H1 (cell line): ENCODE measurements at regions not wholly inside any gene's neighbourhood (a gene's known extent, or its start where the extent isn't known, plus 50 kb on each side); places are given as distances from the start of the nearest gene placed in this dataset.

Experiments
- CTCF ChIA-PET: fragments of 300-600 bp; sonication (Branson Sonifier 250); formaldehyde crosslinking; loops from one replicate; lab custom pipeline; 2021; ENCODE audit not compliant: partially characterized antibody; lab: Charles Lee
- POLR2A ChIA-PET: fragments of 300-600 bp; sonication (Branson Sonifier 250); formaldehyde crosslinking; loops from one replicate; lab custom pipeline; 2021; ENCODE audit warnings: inconsistent platforms; ENCODE audit not compliant: partially characterized antibody; lab: Charles Lee
- DNase-seq, 2 experiments: peaks; one replicate each; pipeline versions ENCODE4 v3.0.0 to v3.0.0-alpha.2; 2010 to 2022; ENCODE audit warnings: low spot score in 2 of 2, low read depth in 1 of 2, mixed read lengths in 1 of 2
- FAIRE-seq: peaks from 2 replicates; lab custom pipeline; 2011; peaks lifted over from hg19 to GRCh38; lab: Jason Lieb, UNC
- H2AFZ ChIP-seq: 2 replicates; pipeline ENCODE4 v1.8.1; 2012; ENCODE audit warnings: low read length, inconsistent platforms
- H2AK5ac ChIP-seq: 2 replicates; pipeline ENCODE4 v1.6.1; 2013; ENCODE audit warnings: low read depth, low read length
- H2BK120ac ChIP-seq: replicated peaks from 2 replicates; pipeline ENCODE3; 2013; ENCODE audit warnings: low read depth, low read length, inconsistent platforms
- H2BK12ac ChIP-seq: 2 replicates; pipeline ENCODE4 v1.6.1; 2013; ENCODE audit warnings: low read depth, low read length
- H2BK15ac ChIP-seq: 2 replicates; pipeline ENCODE4 v1.6.1; 2013; ENCODE audit warnings: low read length
- H2BK20ac ChIP-seq: 2 replicates; pipeline ENCODE4 v1.6.1; 2013; ENCODE audit warnings: low read length
- H2BK5ac ChIP-seq: 2 replicates; pipeline ENCODE4 v1.6.1; 2013; ENCODE audit warnings: low read depth, low read length
- H3K14ac ChIP-seq: 2 replicates; pipeline ENCODE4 v1.6.1; 2013; ENCODE audit warnings: inconsistent platforms; ENCODE audit not compliant: insufficient read length
- H3K18ac ChIP-seq: 2 replicates; pipeline ENCODE4 v1.6.1; 2013; ENCODE audit warnings: low read length; ENCODE audit errors: extremely low read depth
- H3K23ac ChIP-seq: 2 replicates; pipeline ENCODE4 v1.6.1; 2013; ENCODE audit warnings: inconsistent platforms; ENCODE audit not compliant: insufficient read length
- H3K23me2 ChIP-seq: 2 replicates; pipeline ENCODE4 v1.6.1; 2013; ENCODE audit warnings: low read depth, low read length
- H3K27ac ChIP-seq: 2 replicates; pipeline ENCODE4 v1.6.1; 2011; ENCODE audit warnings: low read depth, low read length, inconsistent platforms
- H3K27me3 ChIP-seq, 4 experiments: replicated peaks in 1 of 4; 1 replicate in 1 of 4; 2 replicates in 3 of 4; pipeline versions ENCODE4 v1.6.1 to v1.8.1; 2011 to 2013; ENCODE audit warnings: low read length in 3 of 4, mild to moderate bottlenecking in 3 of 4, inconsistent platforms in 2 of 4, mixed read lengths in 2 of 4, moderate library complexity in 1 of 4; ENCODE audit not compliant: control insufficient read depth in 3 of 4, insufficient read depth in 3 of 4; ENCODE audit errors: extremely low read depth in 1 of 4
- H3K36me3 ChIP-seq, 4 experiments: 2 replicates each; pipeline versions ENCODE4 v1.6.1 to v1.8.1; 2011 to 2013; ENCODE audit warnings: mild to moderate bottlenecking in 4 of 4, low read length in 3 of 4, moderate library complexity in 2 of 4, control low read depth in 1 of 4, inconsistent platforms in 1 of 4; ENCODE audit not compliant: insufficient read depth in 4 of 4, control insufficient read depth in 2 of 4
- H3K4ac ChIP-seq: replicated peaks from 2 replicates; pipeline ENCODE3; 2013; ENCODE audit warnings: low read length, low read depth, mixed read lengths, inconsistent platforms; ENCODE audit not compliant: insufficient read length
- H3K4me1 ChIP-seq, 4 experiments: replicated peaks in 1 of 4; 1 replicate in 1 of 4; 2 replicates in 3 of 4; pipeline versions ENCODE4 v1.6.1 to v1.8.1; 2011 to 2013; ENCODE audit warnings: low read length in 3 of 4, inconsistent platforms in 2 of 4, mixed read lengths in 1 of 4; ENCODE audit not compliant: insufficient read depth in 4 of 4, control insufficient read depth in 3 of 4
- H3K4me2 ChIP-seq, 2 experiments: 2 replicates each; pipeline versions ENCODE4 v1.6.1 to v1.8.1; 2011 to 2013; ENCODE audit warnings: low read depth in 2 of 2, low read length in 2 of 2, control low read depth in 1 of 2, inconsistent platforms in 1 of 2, mild to moderate bottlenecking in 1 of 2; ENCODE audit not compliant: insufficient read depth in 1 of 2
- H3K4me3 ChIP-seq, 4 experiments: fragments of 200-600, 300-600 bp in 1 of 4; sonication (generic), shearing (Covaris generic), sonication (Bioruptor Twin) in 1 of 4; 2 replicates each; pipeline versions ENCODE4 v1.5.1 to v1.8.1; 2011 to 2016; ENCODE audit warnings: low read length in 4 of 4, low read depth in 3 of 4, control low read depth in 2 of 4, inconsistent platforms in 2 of 4, mild to moderate bottlenecking in 2 of 4, mixed read lengths in 1 of 4, moderate library complexity in 1 of 4; ENCODE audit not compliant: insufficient read depth in 2 of 4; ENCODE audit errors: extremely low read depth in 1 of 4
- H3K56ac ChIP-seq: replicated peaks from 2 replicates; pipeline ENCODE3; 2013; ENCODE audit warnings: low read depth, mild to moderate bottlenecking, mixed read lengths, low read length, inconsistent platforms; ENCODE audit not compliant: insufficient read length
- H3K79me1 ChIP-seq: 2 replicates; pipeline ENCODE4 v1.6.1; 2013; ENCODE audit warnings: low read depth, low read length, control low read depth
- H3K79me2 ChIP-seq, 2 experiments: 2 replicates each; pipeline versions ENCODE4 v1.6.1 to v1.8.1; 2012 to 2013; ENCODE audit warnings: low read length in 2 of 2, mild to moderate bottlenecking in 2 of 2, inconsistent platforms in 1 of 2; ENCODE audit not compliant: insufficient read depth in 2 of 2, control insufficient read depth in 1 of 2
- H3K9ac ChIP-seq, 4 experiments: replicated peaks in 1 of 4; 1 replicate in 1 of 4; 2 replicates in 3 of 4; pipeline versions ENCODE4 v1.6.1 to v1.8.1; 2011 to 2013; ENCODE audit warnings: low read depth in 3 of 4, low read length in 3 of 4, control low read depth in 2 of 4, mild to moderate bottlenecking in 2 of 4, moderate library complexity in 2 of 4, inconsistent platforms in 1 of 4; ENCODE audit errors: extremely low read depth in 1 of 4
- H3K9me3 ChIP-seq, 2 experiments: 2 replicates each; pipeline versions ENCODE4 v1.6.1 to v1.8.1; 2012 to 2013; ENCODE audit warnings: mild to moderate bottlenecking in 2 of 2, moderate library complexity in 2 of 2, control low read depth in 1 of 2, inconsistent platforms in 1 of 2, low read depth in 1 of 2, low read length in 1 of 2, mixed read lengths in 1 of 2; ENCODE audit not compliant: insufficient read depth in 2 of 2
- H4K20me1 ChIP-seq, 2 experiments: replicated peaks in 1 of 2; 2 replicates each; pipeline versions ENCODE3 to v1.8.1; 2011 to 2013; ENCODE audit warnings: inconsistent platforms in 2 of 2, low read length in 2 of 2, mild to moderate bottlenecking in 1 of 2; ENCODE audit not compliant: insufficient read depth in 2 of 2, control insufficient read depth in 1 of 2
- H4K5ac ChIP-seq: 2 replicates; pipeline ENCODE4 v1.6.1; 2013; ENCODE audit warnings: low read length, low read depth, mixed read lengths, inconsistent platforms; ENCODE audit not compliant: insufficient read length
- H4K8ac ChIP-seq: 2 replicates; pipeline ENCODE4 v1.8.0; 2013; ENCODE audit warnings: mild to moderate bottlenecking, moderate library complexity, low read length, inconsistent platforms; ENCODE audit not compliant: insufficient read depth; ENCODE audit errors: extremely low read depth
- H4K91ac ChIP-seq: replicated peaks from 2 replicates; pipeline ENCODE3; 2013; ENCODE audit warnings: low read length, mixed read lengths, inconsistent platforms; ENCODE audit not compliant: insufficient read length
- CTBP2 ChIP-seq: IDR thresholded peaks from 2 replicates; pipeline ENCODE4 v1.7.0; 2011; ENCODE audit warnings: borderline replicate concordance, mild to moderate bottlenecking, moderate library complexity, mixed read lengths, low read length; ENCODE audit not compliant: insufficient read depth, insufficient read length
- EP300 ChIP-seq, 2 experiments: IDR thresholded peaks; 1 replicate in 1 of 2; 2 replicates in 1 of 2; pipeline ENCODE4 v1.6.1; 2011 to 2012; ENCODE audit warnings: low read depth in 2 of 2, low read length in 2 of 2, mild to moderate bottlenecking in 2 of 2, borderline replicate concordance in 1 of 2, inconsistent platforms in 1 of 2, moderate library complexity in 1 of 2
- FOSL1 ChIP-seq: IDR thresholded peaks from 2 replicates; pipeline ENCODE4 v1.6.1; 2011; ENCODE audit warnings: mild to moderate bottlenecking, low read depth, low read length, moderate library complexity; ENCODE audit not compliant: insufficient read depth
- HDAC6 ChIP-seq: IDR thresholded peaks from one replicate; pipeline ENCODE4 v1.7.1; 2012; ENCODE audit warnings: low read depth, mild to moderate bottlenecking, inconsistent platforms, low read length, moderate library complexity
- RXRA ChIP-seq: IDR thresholded peaks from 2 replicates; pipeline ENCODE4 v1.6.1; 2011; ENCODE audit warnings: low read depth, mild to moderate bottlenecking, low read length, moderate library complexity; ENCODE audit not compliant: insufficient read depth
- SAP30 ChIP-seq: fragments of 300-600 bp; sonication (generic); IDR thresholded peaks from 2 replicates; pipeline ENCODE4 v1.7.1; 2012; ENCODE audit warnings: low read length, moderate library complexity, mild to moderate bottlenecking, inconsistent platforms; ENCODE audit not compliant: insufficient read depth, insufficient replicate concordance
- SIRT6 ChIP-seq: IDR thresholded peaks from one replicate; pipeline ENCODE4 v1.7.1; 2012; ENCODE audit warnings: low read length, inconsistent platforms
- TAF1 ChIP-seq: IDR thresholded peaks from 2 replicates; pipeline ENCODE4 v1.6.1; 2011; ENCODE audit warnings: mild to moderate bottlenecking, low read depth, low read length
- USF2 ChIP-seq: IDR thresholded peaks from 2 replicates; pipeline ENCODE4 v1.6.1; 2011; ENCODE audit warnings: low read length, improper control_type of control experiment
- WGBS, 2 experiments: shearing (Covaris generic) in 1 of 2; methylation state at CpG; one replicate each; pipeline versions ENCODE4 v1.1.6 to v1.1.7; 2013 to 2015; ENCODE audit warnings: low lambda C conversion rate in 2 of 2, mixed read lengths in 2 of 2, inconsistent platforms in 1 of 2, low coverage in 1 of 2, missing lambda C conversion rate in 1 of 2; ENCODE audit not compliant: insufficient replicate concordance in 2 of 2, insufficient coverage in 1 of 2, insufficient read length in 1 of 2; ENCODE audit errors: extremely low coverage in 1 of 2, missing lambda C conversion rate in 1 of 2; 5-methylcytosine and 5-hydroxymethylcytosine counted together
- TF ChIP-seq, protein P1 (sequence below): IDR thresholded peaks from 2 replicates; pipeline ENCODE4 v1.6.1; 2012; ENCODE audit warnings: low read length, inconsistent platforms

- no peak for FAIRE-seq
- H4K91ac ChIP-seq = no peak overlapping the region
- CTCF ChIA-PET = interaction anchor here (0.6 to 1.5 kb wide), 2 partner anchors 233 to 338 kb away, joined by 3 read pairs; no protein-coding TSS in a partner anchor
- TF ChIP-seq USF2 (no peak), TAF1 (no peak), SAP30 (no peak), HDAC6 (no peak), RXRA (no peak), FOSL1 (no peak), CTBP2 (no peak), EP300 (IDR thresholded peaks at IDR 0.05; ENCODE audit: borderline replicate concordance in 1 of 2, low read depth in 2 of 2, low read length in 2 of 2) (no peak), SIRT6 (no peak)
- TF ChIP-seq, protein P1, sequence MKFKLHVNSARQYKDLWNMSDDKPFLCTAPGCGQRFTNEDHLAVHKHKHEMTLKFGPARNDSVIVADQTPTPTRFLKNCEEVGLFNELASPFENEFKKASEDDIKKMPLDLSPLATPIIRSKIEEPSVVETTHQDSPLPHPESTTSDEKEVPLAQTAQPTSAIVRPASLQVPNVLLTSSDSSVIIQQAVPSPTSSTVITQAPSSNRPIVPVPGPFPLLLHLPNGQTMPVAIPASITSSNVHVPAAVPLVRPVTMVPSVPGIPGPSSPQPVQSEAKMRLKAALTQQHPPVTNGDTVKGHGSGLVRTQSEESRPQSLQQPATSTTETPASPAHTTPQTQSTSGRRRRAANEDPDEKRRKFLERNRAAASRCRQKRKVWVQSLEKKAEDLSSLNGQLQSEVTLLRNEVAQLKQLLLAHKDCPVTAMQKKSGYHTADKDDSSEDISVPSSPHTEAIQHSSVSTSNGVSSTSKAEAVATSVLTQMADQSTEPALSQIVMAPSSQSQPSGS = no peak
Observed at GRCh38 chr10:70976063-70976695, 87.8 kb upstream of the PCBD1 start.

More at GRCh38 chr10:70976063-70976695, 87.8 kb upstream of the PCBD1 start:
- Histone ChIP-seq H2AK5ac (no peak overlapping the region), H3K4me1 (no peaks in the 10 kb centered on the region), H2BK5ac (no peak overlapping the region), H2BK12ac (no peak overlapping the region), H3K79me1 (no peaks in the 10 kb centered on the region), H3K36me3 (no peaks in the 10 kb centered on the region), H4K8ac (no peak overlapping the region), H4K5ac (no peak overlapping the region), H3K9ac (no peak overlapping the region), H3K4me2 (no peak overlapping the region), H3K14ac (no peak overlapping the region), H3K27ac (no peak overlapping the region), H3K18ac (no peak overlapping the region), H2BK15ac (no peak overlapping the region), H2AFZ (no peak overlapping the region), H3K9me3 (peaks cover 0 to 6% of the 10 kb centered on the region in 2 experiments; a peak in 2 of 4 replicates), H2BK120ac (no peak overlapping the region), H3K79me2 (no peaks in the 10 kb centered on the region), H2BK20ac (no peak overlapping the region), H3K27me3 (no peaks in the 10 kb centered on the region), H4K20me1 (no peaks in the 10 kb centered on the region), H3K56ac (no peak overlapping the region), H3K23me2 (no peaks in the 10 kb centered on the region), H3K23ac (no peak overlapping the region), H3K4me3 (no peak overlapping the region), H3K4ac (no peak overlapping the region)
- 82% methylated on average over 6 of the region's 6 CpGs; no CpG with 5 or more reads in 1 of the 2 experiments for WGBS, 2 experiments
- no peak for DNase-seq
- POLR2A ChIA-PET = interaction anchor here (1.4 kb wide), 1 partner anchor 12 kb away, joined by 3 read pairs; no protein-coding TSS in a partner anchor
